NCI-H187 treated with DMSO at 0.1 percent for 48 hours (cell line): ENCODE measurements at regions not wholly inside any gene's neighbourhood (a gene's known extent, or its start where the extent isn't known, plus 50 kb on each side); places are given as distances from the start of the nearest gene placed in this dataset.

Experiments
- DNase-seq: peaks from one replicate; lab custom pipeline; 2025; lab: John Stamatoyannopoulos, UW

- no peak for DNase-seq
Measured at GRCh38 chr4:130335417-130336194, 1239.7 kb downstream of the C4orf33 start.

- no peak for DNase-seq
Measured at GRCh38 chr4:130336585-130337217, 1240.7 kb downstream of the C4orf33 start.

- DNase-seq = no peak
Measured at GRCh38 chr4:130338851-130339250, 1242.9 kb downstream of the C4orf33 start.

- DNase-seq = no peak
Measured at GRCh38 chr4:130349745-130350144, 1253.8 kb downstream of the C4orf33 start.

GRCh38 chr4:130356873-130357272 lies 1260.9 kb downstream of the C4orf33 start:
- DNase-seq = no peak

GRCh38 chr4:130359542-130359941 lies 1263.6 kb downstream of the C4orf33 start:
- no peak for DNase-seq

GRCh38 chr4:130361616-130362015 lies 1265.7 kb downstream of the C4orf33 start:
- DNase-seq = no peak

- DNase-seq = no peak
Measured at GRCh38 chr4:130368668-130369067, 1272.7 kb downstream of the C4orf33 start.

GRCh38 chr4:130393231-130393630 lies 1297.3 kb downstream of the C4orf33 start:
- no peak for DNase-seq

- no peak for DNase-seq
Measured at GRCh38 chr4:130393642-130394041, 1297.7 kb downstream of the C4orf33 start.

- no peak for DNase-seq
Measured at GRCh38 chr4:130395871-130396270, 1299.9 kb downstream of the C4orf33 start.

GRCh38 chr4:130403221-130403620 lies 1307.3 kb downstream of the C4orf33 start:
- DNase-seq = no peak

GRCh38 chr4:130416228-130416627 lies 1320.3 kb downstream of the C4orf33 start:
- no peak for DNase-seq

- DNase-seq = no peak
Measured at GRCh38 chr4:130419211-130419975, 1323.4 kb downstream of the C4orf33 start.

GRCh38 chr4:130422261-130422660 lies 1326.3 kb downstream of the C4orf33 start:
- no peak for DNase-seq

- DNase-seq = no peak
Measured at GRCh38 chr4:130424211-130424610, 1328.3 kb downstream of the C4orf33 start.

GRCh38 chr4:130432289-130432688 lies 1336.3 kb downstream of the C4orf33 start:
- DNase-seq = no peak

- no peak for DNase-seq
Measured at GRCh38 chr4:130449741-130450140, 1353.8 kb downstream of the C4orf33 start.

GRCh38 chr4:130468340-130468739 lies 1372.4 kb downstream of the C4orf33 start:
- no peak for DNase-seq

GRCh38 chr4:130478406-130478805 lies 1382.5 kb downstream of the C4orf33 start:
- no peak for DNase-seq

- no peak for DNase-seq
Measured at GRCh38 chr4:130479020-130479419, 1383.1 kb downstream of the C4orf33 start.

- no peak for DNase-seq
Measured at GRCh38 chr4:130479674-130480073, 1383.7 kb downstream of the C4orf33 start.

- DNase-seq = no peak
Measured at GRCh38 chr4:130484826-130485225, 1388.9 kb downstream of the C4orf33 start.
